H9 (cell line): ENCODE measurements at regions not wholly inside any gene's neighbourhood (a gene's known extent, or its start where the extent isn't known, plus 50 kb on each side); places are given as distances from the start of the nearest gene placed in this dataset.
A peak's percentile ranks its signal among the peaks of the same experiment; 100 is the strongest.

ENCODE experiments used
- DNase-seq: peaks from one replicate; pipeline ENCODE4 v3.0.0-alpha.2; 2017
- H2AFZ ChIP-seq: one replicate; pipeline ENCODE4 v1.6.1; 2013; ENCODE audit warnings: mild to moderate bottlenecking, low read length, control low read depth, moderate library complexity
- H2AK5ac ChIP-seq: 2 replicates; pipeline ENCODE4 v1.6.1; 2013; ENCODE audit warnings: low read length, control low read depth, mixed read lengths; ENCODE audit not compliant: insufficient read length
- H2BK120ac ChIP-seq: one replicate; pipeline ENCODE4 v1.6.1; 2013; ENCODE audit warnings: low read depth, mild to moderate bottlenecking, low read length, control low read depth, inconsistent platforms; ENCODE audit not compliant: poor library complexity, severe bottlenecking
- H2BK12ac ChIP-seq: 2 replicates; pipeline ENCODE4 v1.6.1; 2013; ENCODE audit warnings: low read length, control low read depth, mixed read lengths, low read depth; ENCODE audit not compliant: insufficient read length
- H2BK15ac ChIP-seq: 2 replicates; pipeline ENCODE4 v1.6.1; 2013; ENCODE audit warnings: low read depth, low read length, control low read depth
- H2BK20ac ChIP-seq: one replicate; pipeline ENCODE4 v1.6.1; 2013; ENCODE audit warnings: low read depth, mild to moderate bottlenecking, low read length, control low read depth, inconsistent platforms; ENCODE audit not compliant: poor library complexity, severe bottlenecking
- H2BK5ac ChIP-seq: 2 replicates; pipeline ENCODE4 v1.6.1; 2013; ENCODE audit warnings: low read length, control low read depth, mixed read lengths; ENCODE audit not compliant: insufficient read length
- H3K14ac ChIP-seq: 2 replicates; pipeline ENCODE4 v1.6.1; 2013; ENCODE audit warnings: low read length, control low read depth; ENCODE audit not compliant: insufficient read depth
- H3K18ac ChIP-seq: 2 replicates; pipeline ENCODE4 v1.6.1; 2013; ENCODE audit warnings: low read depth, mild to moderate bottlenecking, mixed read lengths, low read length, control low read depth; ENCODE audit not compliant: insufficient read length
- H3K23ac ChIP-seq: 2 replicates; pipeline ENCODE4 v1.6.1; 2013; ENCODE audit warnings: low read length, control low read depth, mixed read lengths, low read depth; ENCODE audit not compliant: insufficient read length
- H3K23me2 ChIP-seq: 2 replicates; pipeline ENCODE4 v1.6.1; 2013; ENCODE audit warnings: low read depth, mild to moderate bottlenecking, mixed read lengths, low read length, control low read depth; ENCODE audit not compliant: insufficient read length, poor library complexity, severe bottlenecking
- H3K27ac ChIP-seq: 2 replicates; pipeline ENCODE4 v1.5.1; 2013; ENCODE audit warnings: low read length, control low read depth, mixed read lengths, low read depth; ENCODE audit not compliant: insufficient read length
- H3K27me3 ChIP-seq: 2 replicates; pipeline ENCODE4 v1.6.1; 2013; ENCODE audit warnings: low read length, control low read depth, inconsistent platforms; ENCODE audit not compliant: insufficient read depth
- H3K4ac ChIP-seq: 2 replicates; pipeline ENCODE4 v1.6.1; 2013; ENCODE audit warnings: low read depth, mild to moderate bottlenecking, control low read depth, inconsistent platforms, low read length, moderate library complexity
- H3K4me1 ChIP-seq: 2 replicates; pipeline ENCODE4 v1.6.1; 2013; ENCODE audit warnings: low read length, control low read depth, inconsistent platforms; ENCODE audit not compliant: insufficient read depth
- H3K4me2 ChIP-seq: 2 replicates; pipeline ENCODE4 v1.6.1; 2013; ENCODE audit warnings: low read length, control low read depth, mixed read lengths; ENCODE audit not compliant: insufficient read length, insufficient read depth
- H3K56ac ChIP-seq: 2 replicates; pipeline ENCODE4 v1.6.1; 2013; ENCODE audit warnings: low read depth, mild to moderate bottlenecking, mixed read lengths, low read length, control low read depth; ENCODE audit not compliant: insufficient read length
- H3K79me1 ChIP-seq: 2 replicates; pipeline ENCODE4 v1.6.1; 2013; ENCODE audit warnings: low read depth, mild to moderate bottlenecking, moderate library complexity, low read length, control low read depth, inconsistent platforms; ENCODE audit not compliant: insufficient read depth, poor library complexity, severe bottlenecking
- H3K79me2 ChIP-seq: 2 replicates; pipeline ENCODE4 v1.6.1; 2013; ENCODE audit warnings: low read length, control low read depth, inconsistent platforms; ENCODE audit not compliant: insufficient read depth
- H3K9ac ChIP-seq: 2 replicates; pipeline ENCODE4 v1.6.1; 2013; ENCODE audit warnings: low read length, control low read depth, mixed read lengths; ENCODE audit not compliant: insufficient read length; ENCODE audit errors: extremely low read depth
- H3K9me3 ChIP-seq: one replicate; pipeline ENCODE4 v1.6.1; 2013; ENCODE audit warnings: low read depth, low read length, inconsistent platforms; ENCODE audit not compliant: control insufficient read depth
- H3T11ph ChIP-seq: one replicate; pipeline ENCODE4 v1.6.1; 2013; ENCODE audit warnings: mild to moderate bottlenecking, low read length, control low read depth, inconsistent platforms
- H4K20me1 ChIP-seq: one replicate; pipeline ENCODE4 v1.6.1; 2013; ENCODE audit not compliant: control insufficient read depth, insufficient read length, insufficient read depth
- H4K5ac ChIP-seq: 2 replicates; pipeline ENCODE4 v1.6.1; 2013; ENCODE audit warnings: low read depth, mild to moderate bottlenecking, mixed read lengths, low read length, control low read depth; ENCODE audit not compliant: insufficient read length
- H4K8ac ChIP-seq: replicated peaks from 2 replicates; pipeline ENCODE4 v1.6.1; 2013; ENCODE audit warnings: low read length, control low read depth, mixed read lengths, low read depth; ENCODE audit not compliant: insufficient read length
- H4K91ac ChIP-seq: 2 replicates; pipeline ENCODE4 v1.6.1; 2013; ENCODE audit warnings: low read depth, mild to moderate bottlenecking, moderate library complexity, mixed read lengths, low read length, control low read depth; ENCODE audit not compliant: insufficient read length
- H3K27ac Mint-ChIP-seq, 3 experiments: 2 replicates in 2 of 3; 3 replicates in 1 of 3; pipeline ENCODE4 v1.8.0; 2020 to 2021; ENCODE audit warnings: mixed read lengths in 3 of 3, mild to moderate bottlenecking in 1 of 3, moderate library complexity in 1 of 3
- H3K27me3 Mint-ChIP-seq: 2 replicates; pipeline ENCODE4 v1.8.0; 2021; ENCODE audit warnings: low read depth, mild to moderate bottlenecking, moderate library complexity, mixed read lengths
- H3K36me3 Mint-ChIP-seq, 3 experiments: 2 replicates in 2 of 3; 3 replicates in 1 of 3; pipeline ENCODE4 v1.8.0; 2020 to 2021; ENCODE audit warnings: low read depth in 3 of 3, mixed read lengths in 3 of 3; ENCODE audit not compliant: insufficient read depth in 1 of 3
- H3K4me1 Mint-ChIP-seq, 2 experiments: 2 replicates each; pipeline ENCODE4 v1.8.0; 2020; ENCODE audit warnings: mixed read lengths in 2 of 2
- H3K4me3 Mint-ChIP-seq, 2 experiments: 2 replicates in 1 of 2; 3 replicates in 1 of 2; pipeline ENCODE4 v1.8.0; 2020 to 2021; ENCODE audit warnings: mild to moderate bottlenecking in 2 of 2, mixed read lengths in 2 of 2, moderate library complexity in 1 of 2
- H3K9me3 Mint-ChIP-seq, 2 experiments: 2 replicates in 1 of 2; 3 replicates in 1 of 2; pipeline ENCODE4 v1.8.0; 2020; ENCODE audit warnings: mild to moderate bottlenecking in 2 of 2, mixed read lengths in 2 of 2, moderate library complexity in 1 of 2
- WGBS: extraction: QIAGEN DNeasy Blood & Tissue Kit; methylation state at CpG from one replicate; pipeline ENCODE4 v1.1.7; 2013; ENCODE audit warnings: missing lambda C conversion rate, low lambda C conversion rate, mixed read lengths; ENCODE audit not compliant: insufficient read length; ENCODE audit errors: extremely low coverage; 5-methylcytosine and 5-hydroxymethylcytosine counted together
- TF ChIP-seq, protein P1 (sequence below): fragments of 200-600 bp; sonication (generic); conservative IDR thresholded peaks from 3 replicates; pipeline ENCODE4 v1.8.0; 2021; ENCODE audit warnings: antibody characterized with exemption, mild to moderate bottlenecking

DNA sequence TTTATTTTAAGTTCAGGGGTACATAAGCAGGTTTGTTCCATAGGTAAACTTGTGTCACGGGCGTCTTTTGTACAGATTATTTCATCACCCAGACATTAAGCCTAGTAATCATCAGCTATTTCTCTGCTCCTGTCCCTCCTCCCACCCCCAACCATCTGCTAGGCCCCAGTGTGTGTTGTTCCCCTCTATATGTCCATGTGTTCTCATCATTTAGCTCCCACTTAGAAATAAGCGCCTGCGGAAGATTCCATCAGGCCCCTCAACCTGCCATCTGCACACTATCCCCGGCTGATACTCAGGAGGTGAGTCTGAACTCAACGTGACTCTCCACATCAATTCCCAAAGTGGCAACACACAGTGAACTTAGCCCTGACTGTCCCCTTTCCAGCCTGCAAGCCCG lies 228.0 kb upstream of the SYNDIG1 start:
- no peak for DNase-seq
- no peaks in the 10 kb centered on the region for H3K27me3 ChIP-seq
- no CpG with 5 or more reads among the region's 7 CpGs for WGBS
- no peaks in the 10 kb centered on the region; a peak in 2 of 7 replicates for H3K36me3 Mint-ChIP-seq
- TF ChIP-seq, protein P1, sequence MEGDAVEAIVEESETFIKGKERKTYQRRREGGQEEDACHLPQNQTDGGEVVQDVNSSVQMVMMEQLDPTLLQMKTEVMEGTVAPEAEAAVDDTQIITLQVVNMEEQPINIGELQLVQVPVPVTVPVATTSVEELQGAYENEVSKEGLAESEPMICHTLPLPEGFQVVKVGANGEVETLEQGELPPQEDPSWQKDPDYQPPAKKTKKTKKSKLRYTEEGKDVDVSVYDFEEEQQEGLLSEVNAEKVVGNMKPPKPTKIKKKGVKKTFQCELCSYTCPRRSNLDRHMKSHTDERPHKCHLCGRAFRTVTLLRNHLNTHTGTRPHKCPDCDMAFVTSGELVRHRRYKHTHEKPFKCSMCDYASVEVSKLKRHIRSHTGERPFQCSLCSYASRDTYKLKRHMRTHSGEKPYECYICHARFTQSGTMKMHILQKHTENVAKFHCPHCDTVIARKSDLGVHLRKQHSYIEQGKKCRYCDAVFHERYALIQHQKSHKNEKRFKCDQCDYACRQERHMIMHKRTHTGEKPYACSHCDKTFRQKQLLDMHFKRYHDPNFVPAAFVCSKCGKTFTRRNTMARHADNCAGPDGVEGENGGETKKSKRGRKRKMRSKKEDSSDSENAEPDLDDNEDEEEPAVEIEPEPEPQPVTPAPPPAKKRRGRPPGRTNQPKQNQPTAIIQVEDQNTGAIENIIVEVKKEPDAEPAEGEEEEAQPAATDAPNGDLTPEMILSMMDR, result no peak
- no peak overlapping the region for H3K4ac ChIP-seq
- no peak overlapping the region for H2AFZ ChIP-seq
- no peak overlapping the region for H3K56ac ChIP-seq
- no peaks in the 10 kb centered on the region for H3K23me2 ChIP-seq
- H3K4me1 Mint-ChIP-seq, result peaks cover 6 to 9% of the 10 kb centered on the region in 2 experiments
- no peak overlapping the region for H2BK20ac ChIP-seq
- H3K79me2 ChIP-seq, result no peaks in the 10 kb centered on the region
- H3K4me1 ChIP-seq, result peaks cover 2% of the 10 kb centered on the region; the same call in 1 of the 2 replicates
- H2BK120ac ChIP-seq, result no peak overlapping the region
- no peak overlapping the region for H3K23ac ChIP-seq
- H3K14ac ChIP-seq, result peak overlapping the region; percentile 63; the same call in 1 of the 2 replicates
- no peak overlapping the region for H2BK12ac ChIP-seq
- no peaks in the 10 kb centered on the region for H3K9me3 ChIP-seq
- no peak overlapping the region for H4K8ac ChIP-seq
- no peak overlapping the region for H2AK5ac ChIP-seq
- no peak overlapping the region for H3K27ac ChIP-seq
- no peak overlapping the region for H3T11ph ChIP-seq
- no peak overlapping the region for H3K4me2 ChIP-seq
- H3K9ac ChIP-seq, result no peak overlapping the region
- H2BK15ac ChIP-seq, result no peak overlapping the region
- no peak overlapping the region for H3K18ac ChIP-seq
- no peak overlapping the region for H3K4me3 Mint-ChIP-seq
- no peak overlapping the region for H4K91ac ChIP-seq
- H3K27me3 Mint-ChIP-seq, result peaks cover 1% of the 10 kb centered on the region
- H3K79me1 ChIP-seq, result no peaks in the 10 kb centered on the region
- no peak overlapping the region for H2BK5ac ChIP-seq
- peak overlapping the region in 1 of 3 experiments; percentile 49; a peak in 2 of 7 replicates for H3K27ac Mint-ChIP-seq
- no peak overlapping the region for H4K5ac ChIP-seq
- no peaks in the 10 kb centered on the region; a peak in 1 of 5 replicates for H3K9me3 Mint-ChIP-seq
- H4K20me1 ChIP-seq, result no peaks in the 10 kb centered on the region
